ENCODE measurements at regions not wholly inside any gene's neighbourhood (a gene's known extent, or its start where the extent isn't known, plus 50 kb on each side); places are given as distances from the start of the nearest gene placed in this dataset.

- Mint-ChIP-seq H3K27me3 (ENCODE audit: unreplicated experiment) (peaks cover 3% of the 10 kb centered on the region), H3K36me3 (ENCODE audit: low read depth, unreplicated experiment) (no peaks in the 10 kb centered on the region), H3K4me1 (ENCODE audit: unreplicated experiment) (no peaks in the 10 kb centered on the region), H3K9me3 (ENCODE audit: unreplicated experiment) (no peaks in the 10 kb centered on the region), H3K27ac (ENCODE audit: unreplicated experiment) (no peak overlapping the region), H3K4me3 (ENCODE audit: unreplicated experiment) (no peak overlapping the region)
- TF ChIP-seq CTCF (IDR thresholded peaks at IDR 0.05; ENCODE audit: unreplicated experiment) = no peak
- no peak for DNase-seq (ENCODE audit: low spot score)
Measured at GRCh38 chr18:57253903-57254302, 98.5 kb upstream of the ST8SIA3 start.

- H3K9me3 Mint-ChIP-seq (ENCODE audit: unreplicated experiment) = no peaks in the 10 kb centered on the region
- H3K27me3 Mint-ChIP-seq (ENCODE audit: unreplicated experiment) = peaks cover 1% of the 10 kb centered on the region
- no peak overlapping the region for H3K4me3 Mint-ChIP-seq (ENCODE audit: unreplicated experiment)
- H3K27ac Mint-ChIP-seq (ENCODE audit: unreplicated experiment) = no peak overlapping the region
- peaks cover 3% of the 10 kb centered on the region for H3K36me3 Mint-ChIP-seq (ENCODE audit: low read depth, unreplicated experiment)
- DNase-seq (ENCODE audit: low spot score) = no peak
- H3K4me1 Mint-ChIP-seq (ENCODE audit: unreplicated experiment) = no peaks in the 10 kb centered on the region
- no peak for TF ChIP-seq CTCF (IDR thresholded peaks at IDR 0.05; ENCODE audit: unreplicated experiment)
Measured at GRCh38 chr18:57258131-57258777, 94.1 kb upstream of the ST8SIA3 start.

- DNase-seq (ENCODE audit: low spot score) = no peak
- no peaks in the 10 kb centered on the region for H3K36me3 Mint-ChIP-seq (ENCODE audit: low read depth, unreplicated experiment)
- no peak overlapping the region for H3K4me3 Mint-ChIP-seq (ENCODE audit: unreplicated experiment)
- TF ChIP-seq CTCF (IDR thresholded peaks at IDR 0.05; ENCODE audit: unreplicated experiment) = no peak
- H3K4me1 Mint-ChIP-seq (ENCODE audit: unreplicated experiment) = no peaks in the 10 kb centered on the region
- no peak overlapping the region for H3K27ac Mint-ChIP-seq (ENCODE audit: unreplicated experiment)
- H3K27me3 Mint-ChIP-seq (ENCODE audit: unreplicated experiment) = no peaks in the 10 kb centered on the region
- no peaks in the 10 kb centered on the region for H3K9me3 Mint-ChIP-seq (ENCODE audit: unreplicated experiment)
Measured at GRCh38 chr18:57267368-57267925, 84.9 kb upstream of the ST8SIA3 start.

GRCh38 chr18:57269756-57270155 is 82.6 kb upstream of the ST8SIA3 start:
- no peaks in the 10 kb centered on the region for H3K4me1 Mint-ChIP-seq (ENCODE audit: unreplicated experiment)
- H3K36me3 Mint-ChIP-seq (ENCODE audit: low read depth, unreplicated experiment) = no peaks in the 10 kb centered on the region
- H3K27me3 Mint-ChIP-seq (ENCODE audit: unreplicated experiment) = peaks cover 2% of the 10 kb centered on the region
- H3K27ac Mint-ChIP-seq (ENCODE audit: unreplicated experiment) = no peak overlapping the region
- H3K9me3 Mint-ChIP-seq (ENCODE audit: unreplicated experiment) = no peaks in the 10 kb centered on the region
- no peak for DNase-seq (ENCODE audit: low spot score)
- TF ChIP-seq CTCF (IDR thresholded peaks at IDR 0.05; ENCODE audit: unreplicated experiment) = no peak
- H3K4me3 Mint-ChIP-seq (ENCODE audit: unreplicated experiment) = no peak overlapping the region

- no peak for TF ChIP-seq CTCF (IDR thresholded peaks at IDR 0.05; ENCODE audit: unreplicated experiment)
- Mint-ChIP-seq H3K36me3 (ENCODE audit: low read depth, unreplicated experiment) (no peaks in the 10 kb centered on the region), H3K4me1 (ENCODE audit: unreplicated experiment) (no peaks in the 10 kb centered on the region), H3K4me3 (ENCODE audit: unreplicated experiment) (no peak overlapping the region), H3K27ac (ENCODE audit: unreplicated experiment) (no peak overlapping the region), H3K9me3 (ENCODE audit: unreplicated experiment) (no peaks in the 10 kb centered on the region), H3K27me3 (ENCODE audit: unreplicated experiment) (peaks cover 2% of the 10 kb centered on the region)
- DNase-seq (ENCODE audit: low spot score) = no peak
Measured at GRCh38 chr18:57270156-57270555, 82.2 kb upstream of the ST8SIA3 start.
